ENCODE measurements at regions not wholly inside any gene's neighbourhood (a gene's known extent, or its start where the extent isn't known, plus 50 kb on each side); places are given as distances from the start of the nearest gene placed in this dataset.

GRCh38 chr3:107452436-107452835 is 70.3 kb upstream of the BBX start:
- Histone ChIP-seq H3K27ac (no peak overlapping the region), H3K4me1 (no peaks in the 10 kb centered on the region), H3K4me3 (no peak overlapping the region), H3K27me3 (ENCODE audit: insufficient read depth in 3 of 3, low read length in 2 of 3) (no peaks in the 10 kb centered on the region), H3K9me3 (no peaks in the 10 kb centered on the region), H3K36me3 (ENCODE audit: insufficient read depth in 1 of 2, low read depth in 1 of 2) (no peaks in the 10 kb centered on the region)
- WGBS, 3 donors = 57 to 84% (median 69%) methylated on average over 2 of the region's 2 CpGs
- no peak for ATAC-seq
- no peak for DNase-seq
- intact Hi-C loops (cut with DNase I) = no loop called here
- no peak for TF ChIP-seq CTCF (IDR thresholded peaks at IDR 0.05)

GRCh38 chr3:107453504-107453903 is 69.3 kb upstream of the BBX start:
- Histone ChIP-seq H3K9me3 (no peaks in the 10 kb centered on the region), H3K36me3 (ENCODE audit: insufficient read depth in 1 of 2, low read depth in 1 of 2) (no peaks in the 10 kb centered on the region), H3K4me3 (no peak overlapping the region), H3K4me1 (no peaks in the 10 kb centered on the region), H3K27ac (no peak overlapping the region), H3K27me3 (ENCODE audit: insufficient read depth in 3 of 3, low read length in 2 of 3) (no peaks in the 10 kb centered on the region)
- intact Hi-C loops (cut with DNase I) = no loop called here
- no peak for TF ChIP-seq CTCF (IDR thresholded peaks at IDR 0.05)
- ATAC-seq = no peak
- DNase-seq = no peak
- WGBS, 3 donors = 91 to 94% (median 92%) methylated on average over 2 of the region's 2 CpGs

GRCh38 chr3:107455621-107456020 is 67.1 kb upstream of the BBX start:
- ATAC-seq (no peak), DNase-seq (no peak)
- Histone ChIP-seq H3K27ac (no peak overlapping the region), H3K4me3 (no peak overlapping the region), H3K9me3 (no peaks in the 10 kb centered on the region), H3K36me3 (ENCODE audit: insufficient read depth in 1 of 2, low read depth in 1 of 2) (no peaks in the 10 kb centered on the region), H3K27me3 (ENCODE audit: insufficient read depth in 3 of 3, low read length in 2 of 3) (no peaks in the 10 kb centered on the region), H3K4me1 (no peaks in the 10 kb centered on the region)
- TF ChIP-seq CTCF (IDR thresholded peaks at IDR 0.05) = no peak
- 77 to 100% (median 85%) methylated on average over 1 of the region's 1 CpG for WGBS, 3 donors
- intact Hi-C loops (cut with DNase I) = no loop called here

GRCh38 chr3:107456501-107456900 is 66.3 kb upstream of the BBX start:
- H3K9me3 ChIP-seq = no peaks in the 10 kb centered on the region
- WGBS, 3 donors = 95 to 96% (median 95%) methylated on average over 1 of the region's 1 CpG
- no peaks in the 10 kb centered on the region for H3K36me3 ChIP-seq (ENCODE audit: insufficient read depth in 1 of 2, low read depth in 1 of 2)
- DNase-seq (no peak), ATAC-seq (no peak)
- no peak overlapping the region for H3K27ac ChIP-seq
- no peaks in the 10 kb centered on the region for H3K4me1 ChIP-seq
- no peak overlapping the region for H3K4me3 ChIP-seq
- H3K27me3 ChIP-seq (ENCODE audit: insufficient read depth in 3 of 3, low read length in 2 of 3) = no peaks in the 10 kb centered on the region
- intact Hi-C loops (cut with DNase I) = no loop called here
- no peak for TF ChIP-seq CTCF (IDR thresholded peaks at IDR 0.05)

GRCh38 chr3:107458871-107459270 is 63.9 kb upstream of the BBX start:
- no peaks in the 10 kb centered on the region for H3K27me3 ChIP-seq (ENCODE audit: insufficient read depth in 3 of 3, low read length in 2 of 3)
- DNase-seq = no peak
- no peak for TF ChIP-seq CTCF (IDR thresholded peaks at IDR 0.05)
- intact Hi-C loops (cut with DNase I) = no loop called here
- no peak overlapping the region for H3K4me3 ChIP-seq
- no peaks in the 10 kb centered on the region for H3K4me1 ChIP-seq
- H3K36me3 ChIP-seq (ENCODE audit: insufficient read depth in 1 of 2, low read depth in 1 of 2) = no peaks in the 10 kb centered on the region
- ATAC-seq = no peak
- H3K9me3 ChIP-seq = no peaks in the 10 kb centered on the region
- H3K27ac ChIP-seq = no peak overlapping the region
